ENCODE measurements at regions not wholly inside any gene's neighbourhood (a gene's known extent, or its start where the extent isn't known, plus 50 kb on each side); places are given as distances from the start of the nearest gene placed in this dataset.
A peak's percentile ranks its signal among the peaks of the same experiment; 100 is the strongest.

GRCh38 chr1:104746994-104747393 lies 997.3 kb downstream of the AMY1C start:
- POLR2A ChIA-PET = no interaction called here
- H3K36me3 Mint-ChIP-seq (ENCODE audit: insufficient read depth, unreplicated experiment) = no peaks in the 10 kb centered on the region
- H3K27me3 Mint-ChIP-seq (ENCODE audit: insufficient read depth, unreplicated experiment) = no peaks in the 10 kb centered on the region
- no peak overlapping the region for H3K4me3 Mint-ChIP-seq (ENCODE audit: unreplicated experiment)
- CTCF ChIA-PET = no interaction called here
- H3K4me1 Mint-ChIP-seq (ENCODE audit: insufficient read depth, unreplicated experiment) = no peaks in the 10 kb centered on the region
- intact Hi-C loops (cut with micrococcal nuclease) = no loop called here
- no TSS peak for BruUV-seq (replicated peaks)
- DNase-seq (ENCODE audit: unreplicated experiment) = no peak
- TF ChIP-seq CTCF (IDR thresholded peaks at IDR 0.05; ENCODE audit: unreplicated experiment) = no peak
- H3K27ac Mint-ChIP-seq (ENCODE audit: low read depth, unreplicated experiment) = no peak overlapping the region
- no peaks in the 10 kb centered on the region for H3K9me3 Mint-ChIP-seq (ENCODE audit: unreplicated experiment)

GRCh38 chr1:104760017-104760416 lies 1010.3 kb downstream of the AMY1C start:
- intact Hi-C loops (cut with micrococcal nuclease) = no loop called here
- POLR2A ChIA-PET = no interaction called here
- no peak for DNase-seq (ENCODE audit: unreplicated experiment)
- CTCF ChIA-PET = interaction anchor here (0.8 kb wide), 1 partner anchor 20 kb away, joined by 3 read pairs; no protein-coding TSS in a partner anchor
- Mint-ChIP-seq H3K27me3 (ENCODE audit: insufficient read depth, unreplicated experiment) (no peaks in the 10 kb centered on the region), H3K36me3 (ENCODE audit: insufficient read depth, unreplicated experiment) (no peaks in the 10 kb centered on the region), H3K27ac (ENCODE audit: low read depth, unreplicated experiment) (no peak overlapping the region), H3K9me3 (ENCODE audit: unreplicated experiment) (no peaks in the 10 kb centered on the region), H3K4me1 (ENCODE audit: insufficient read depth, unreplicated experiment) (peaks cover 2% of the 10 kb centered on the region), H3K4me3 (ENCODE audit: unreplicated experiment) (no peak overlapping the region)
- BruUV-seq (replicated peaks) = no TSS peak
- TF ChIP-seq CTCF (IDR thresholded peaks at IDR 0.05; ENCODE audit: unreplicated experiment) = no peak

GRCh38 chr1:104761961-104762570 lies 1012.4 kb downstream of the AMY1C start:
- no peak overlapping the region for H3K4me3 Mint-ChIP-seq (ENCODE audit: unreplicated experiment)
- H3K36me3 Mint-ChIP-seq (ENCODE audit: insufficient read depth, unreplicated experiment) = no peaks in the 10 kb centered on the region

GRCh38 chr1:104765085-104765484 lies 1015.4 kb downstream of the AMY1C start:
- intact Hi-C loops (cut with micrococcal nuclease) = no loop called here
- Mint-ChIP-seq H3K27ac (ENCODE audit: low read depth, unreplicated experiment) (no peak overlapping the region), H3K27me3 (ENCODE audit: insufficient read depth, unreplicated experiment) (no peaks in the 10 kb centered on the region), H3K9me3 (ENCODE audit: unreplicated experiment) (no peaks in the 10 kb centered on the region), H3K36me3 (ENCODE audit: insufficient read depth, unreplicated experiment) (no peaks in the 10 kb centered on the region), H3K4me3 (ENCODE audit: unreplicated experiment) (no peak overlapping the region), H3K4me1 (ENCODE audit: insufficient read depth, unreplicated experiment) (peaks cover 9% of the 10 kb centered on the region)
- no peak for TF ChIP-seq CTCF (IDR thresholded peaks at IDR 0.05; ENCODE audit: unreplicated experiment)
- ChIA-PET POLR2A (no interaction called here), CTCF (interaction anchor here (0.6 kb wide), 1 partner anchor 649 kb away, joined by 3 read pairs; no protein-coding TSS in a partner anchor)
- peak; percentile 51 for DNase-seq (ENCODE audit: unreplicated experiment)
- no TSS peak for BruUV-seq (replicated peaks)

More at GRCh38 chr1:104761961-104762570, 1012.4 kb downstream of the AMY1C start:
- CTCF ChIA-PET = no interaction called here
- TF ChIP-seq CTCF (IDR thresholded peaks at IDR 0.05; ENCODE audit: unreplicated experiment) = no peak
- DNase-seq (ENCODE audit: unreplicated experiment) = no peak
- no TSS peak for BruUV-seq (replicated peaks)
- POLR2A ChIA-PET = no interaction called here
- Mint-ChIP-seq H3K4me1 (ENCODE audit: insufficient read depth, unreplicated experiment) (peaks cover 9% of the 10 kb centered on the region), H3K9me3 (ENCODE audit: unreplicated experiment) (no peaks in the 10 kb centered on the region), H3K27ac (ENCODE audit: low read depth, unreplicated experiment) (no peak overlapping the region), H3K27me3 (ENCODE audit: insufficient read depth, unreplicated experiment) (no peaks in the 10 kb centered on the region)
- intact Hi-C loops (cut with micrococcal nuclease) = no loop called here

Measured in MCF 10A (cell line).